SK-N-SH treated with all-trans-retinoic acid at 6 μM for 48 hours (cell line): ENCODE measurements at regions not wholly inside any gene's neighbourhood (a gene's known extent, or its start where the extent isn't known, plus 50 kb on each side); places are given as distances from the start of the nearest gene placed in this dataset.
"Not testable (repeated sequence)": the region's sequence is repeated elsewhere in the genome, so short reads cannot be mapped to it uniquely, and the experiment has no call there.

Source experiments
- ATAC-seq: fragments of 200-7000 bp; cut with Tn5 transposase; 3 replicates; pipeline ENCODE4 v1.9.1; 2020; ENCODE audit warnings: mild to moderate bottlenecking, moderate library complexity

GRCh38 chr16:21537598-21537997 is 61.8 kb upstream of the METTL9 start:
- not testable (repeated sequence) for ATAC-seq

GRCh38 chr16:21539107-21539618 is 60.2 kb upstream of the METTL9 start:
- peak; percentile 82 for ATAC-seq

GRCh38 chr16:21540770-21541433 is 58.5 kb upstream of the METTL9 start:
- not testable (repeated sequence) for ATAC-seq

- ATAC-seq = peak; percentile 26; the same call in 2 of the 3 replicates
These were observed 57.7 kb upstream of the METTL9 start for GRCh38 chr16:21541611-21542051.

GRCh38 chr16:21542075-21542474 is 57.3 kb upstream of the METTL9 start:
- not testable (repeated sequence) for ATAC-seq

- ATAC-seq = not testable (repeated sequence)
These were observed 56.8 kb upstream of the METTL9 start for GRCh38 chr16:21542491-21543124.

GRCh38 chr16:21543151-21543836 is 56.1 kb upstream of the METTL9 start:
- not testable (repeated sequence) for ATAC-seq

GRCh38 chr16:21545664-21546326 is 53.6 kb upstream of the METTL9 start:
- ATAC-seq = not testable (repeated sequence)

GRCh38 chr16:21549396-21549795 is 50.0 kb upstream of the METTL9 start:
- ATAC-seq = not testable (repeated sequence)
